ENCODE measurements at regions not wholly inside any gene's neighbourhood (a gene's known extent, or its start where the extent isn't known, plus 50 kb on each side); places are given as distances from the start of the nearest gene placed in this dataset.

GRCh38 chr13:73532582-73532981, 473.8 kb downstream of the KLF5 start:
- Histone ChIP-seq H3K4me2 (ENCODE audit: low read length) (no peak overlapping the region), H3K27me3 (ENCODE audit: insufficient read depth, low read depth, low read length) (no peaks in the 10 kb centered on the region), H3K27ac (ENCODE audit: low read length) (no peak overlapping the region), H3K36me3 (ENCODE audit: insufficient read depth, low read length) (no peaks in the 10 kb centered on the region), H4K20me1 (ENCODE audit: insufficient read depth) (no peaks in the 10 kb centered on the region), H3K9me3 (ENCODE audit: low read length) (no peaks in the 10 kb centered on the region), H2AFZ (ENCODE audit: low read depth, low read length) (no peak overlapping the region), H3F3A (ENCODE audit: insufficient read depth, low read length, poor library complexity, severe bottlenecking) (peaks cover 7% of the 10 kb centered on the region), H3K79me2 (replicated peaks; ENCODE audit: insufficient read depth, low read length) (no peaks in the 10 kb centered on the region), H3K9me2 (ENCODE audit: insufficient read depth, low read length) (no peaks in the 10 kb centered on the region), H3K9ac (ENCODE audit: low read length) (no peak overlapping the region), H3K4me3 (ENCODE audit: low read length) (no peak overlapping the region)
- no peak for TF ChIP-seq MXI1 (conservative IDR thresholded peaks at IDR 0.05; ENCODE audit: poor library complexity, severe bottlenecking)
- no peak for TF ChIP-seq REST (IDR thresholded peaks at IDR 0.05; ENCODE audit: borderline replicate concordance)
- TF ChIP-seq EZH2 (IDR thresholded peaks at IDR 0.05; ENCODE audit: borderline replicate concordance, insufficient read depth, low read length, poor library complexity, severe bottlenecking) = no peak
- no peak for TF ChIP-seq TAF1 (IDR thresholded peaks at IDR 0.05; ENCODE audit: low read depth)
- no peak for TF ChIP-seq SMC3 (conservative IDR thresholded peaks at IDR 0.05; ENCODE audit: poor library complexity)
- TF ChIP-seq RAD21 (conservative IDR thresholded peaks at IDR 0.05) = no peak
- no peak for TF ChIP-seq CTCF (IDR thresholded peaks at IDR 0.05; ENCODE audit: poor library complexity, severe bottlenecking)
- no peak for TF ChIP-seq EP300 (conservative IDR thresholded peaks at IDR 0.05; ENCODE audit: poor library complexity, severe bottlenecking)
- TF ChIP-seq POLR2AphosphoS5 (IDR thresholded peaks at IDR 0.05) = no peak

GRCh38 chr13:73531014-73531413, 472.2 kb downstream of the KLF5 start:
- H3K9ac ChIP-seq (ENCODE audit: low read length) = no peak overlapping the region
- H3K9me2 ChIP-seq (ENCODE audit: insufficient read depth, low read length) = no peaks in the 10 kb centered on the region
- H3K9me3 ChIP-seq (ENCODE audit: low read length) = no peaks in the 10 kb centered on the region
- H3K36me3 ChIP-seq (ENCODE audit: insufficient read depth, low read length) = no peaks in the 10 kb centered on the region
- H3K4me2 ChIP-seq (ENCODE audit: low read length) = no peak overlapping the region
- H2AFZ ChIP-seq (ENCODE audit: low read depth, low read length) = no peak overlapping the region
- H4K20me1 ChIP-seq (ENCODE audit: insufficient read depth) = no peaks in the 10 kb centered on the region
- TF ChIP-seq SMC3 (conservative IDR thresholded peaks at IDR 0.05; ENCODE audit: poor library complexity) (no peak), CTCF (IDR thresholded peaks at IDR 0.05; ENCODE audit: poor library complexity, severe bottlenecking) (no peak), REST (IDR thresholded peaks at IDR 0.05; ENCODE audit: borderline replicate concordance) (no peak), EP300 (conservative IDR thresholded peaks at IDR 0.05; ENCODE audit: poor library complexity, severe bottlenecking) (no peak), RAD21 (conservative IDR thresholded peaks at IDR 0.05) (no peak), EZH2 (IDR thresholded peaks at IDR 0.05; ENCODE audit: borderline replicate concordance, insufficient read depth, low read length, poor library complexity, severe bottlenecking) (no peak), POLR2AphosphoS5 (IDR thresholded peaks at IDR 0.05) (no peak), MXI1 (conservative IDR thresholded peaks at IDR 0.05; ENCODE audit: poor library complexity, severe bottlenecking) (no peak), TAF1 (IDR thresholded peaks at IDR 0.05; ENCODE audit: low read depth) (no peak)
- no peak overlapping the region for H3K4me3 ChIP-seq (ENCODE audit: low read length)
- H3K27me3 ChIP-seq (ENCODE audit: insufficient read depth, low read depth, low read length) = no peaks in the 10 kb centered on the region
- H3K27ac ChIP-seq (ENCODE audit: low read length) = no peak overlapping the region
- peaks cover 3% of the 10 kb centered on the region for H3F3A ChIP-seq (ENCODE audit: insufficient read depth, low read length, poor library complexity, severe bottlenecking)
- no peaks in the 10 kb centered on the region for H3K79me2 ChIP-seq (replicated peaks; ENCODE audit: insufficient read depth, low read length)

Measured in neural cell (in vitro differentiated cells).